Mesenchymal stem cell (in vitro differentiated cells and primary cell): ENCODE measurements at regions not wholly inside any gene's neighbourhood (a gene's known extent, or its start where the extent isn't known, plus 50 kb on each side); places are given as distances from the start of the nearest gene placed in this dataset.

Experiments used
- DNase-seq: peaks from one replicate; pipeline ENCODE4 v3.0.0-alpha.2; 2013
- H2AFZ ChIP-seq: one replicate; pipeline ENCODE4 v1.6.1; 2013; ENCODE audit warnings: low read depth, mild to moderate bottlenecking, control low read depth, inconsistent platforms, low read length, moderate library complexity
- H2AK5ac ChIP-seq: 2 replicates; pipeline ENCODE4 v1.6.1; 2013; ENCODE audit warnings: low read length, moderate library complexity, mild to moderate bottlenecking, inconsistent platforms; ENCODE audit not compliant: severe bottlenecking
- H2BK120ac ChIP-seq: one replicate; pipeline ENCODE4 v1.6.1; 2013; ENCODE audit warnings: low read depth, mild to moderate bottlenecking, inconsistent platforms, low read length, moderate library complexity
- H2BK12ac ChIP-seq, 2 experiments: one replicate each; pipeline ENCODE4 v1.6.1; 2013; ENCODE audit warnings: inconsistent platforms in 2 of 2, low read length in 2 of 2, mild to moderate bottlenecking in 2 of 2, moderate library complexity in 2 of 2, control low read depth in 1 of 2
- H2BK15ac ChIP-seq: one replicate; pipeline ENCODE4 v1.6.1; 2013; ENCODE audit warnings: mild to moderate bottlenecking, low read depth, inconsistent platforms; ENCODE audit not compliant: poor library complexity, severe bottlenecking
- H2BK5ac ChIP-seq: 2 replicates; pipeline ENCODE4 v1.6.1; 2013; ENCODE audit warnings: low read depth, mild to moderate bottlenecking, low read length, control low read depth, inconsistent platforms; ENCODE audit not compliant: poor library complexity, severe bottlenecking
- H3K14ac ChIP-seq, 2 experiments: one replicate each; pipeline ENCODE4 v1.6.1; 2013; ENCODE audit warnings: inconsistent platforms in 2 of 2, low read length in 2 of 2, control low read depth in 1 of 2, mild to moderate bottlenecking in 1 of 2, moderate library complexity in 1 of 2
- H3K18ac ChIP-seq, 2 experiments: one replicate each; pipeline ENCODE4 v1.6.1; 2013; ENCODE audit warnings: inconsistent platforms in 2 of 2, low read length in 2 of 2, control low read depth in 1 of 2, low read depth in 1 of 2, mild to moderate bottlenecking in 1 of 2
- H3K23ac ChIP-seq, 2 experiments: one replicate each; pipeline ENCODE4 v1.6.1; 2013; ENCODE audit warnings: inconsistent platforms in 2 of 2, low read length in 2 of 2, mild to moderate bottlenecking in 2 of 2, moderate library complexity in 2 of 2, control low read depth in 1 of 2
- H3K27ac ChIP-seq: 2 replicates; pipeline ENCODE4 v1.5.1; 2013; ENCODE audit warnings: mild to moderate bottlenecking, moderate library complexity, low read length, control low read depth, inconsistent platforms; ENCODE audit not compliant: poor library complexity, severe bottlenecking
- H3K27me3 ChIP-seq, 2 experiments: 2 replicates each; pipeline versions ENCODE4 v1.6.1 to v1.7.0; 2013; ENCODE audit warnings: low read length in 2 of 2, mild to moderate bottlenecking in 2 of 2, moderate library complexity in 2 of 2, control low read depth in 1 of 2, inconsistent platforms in 1 of 2; ENCODE audit not compliant: control insufficient read depth in 1 of 2, insufficient read depth in 1 of 2
- H3K36me3 ChIP-seq, 2 experiments: 2 replicates each; pipeline versions ENCODE4 v1.6.1 to v1.7.0; 2013; ENCODE audit warnings: low read length in 2 of 2, control low read depth in 1 of 2, inconsistent platforms in 1 of 2, low read depth in 1 of 2, mild to moderate bottlenecking in 1 of 2; ENCODE audit not compliant: insufficient read depth in 2 of 2, control insufficient read depth in 1 of 2
- H3K4ac ChIP-seq, 2 experiments: one replicate each; pipeline ENCODE4 v1.6.1; 2013; ENCODE audit warnings: inconsistent platforms in 2 of 2, low read length in 2 of 2, mild to moderate bottlenecking in 2 of 2, moderate library complexity in 2 of 2, control low read depth in 1 of 2, low read depth in 1 of 2
- H3K4me1 ChIP-seq: 2 replicates; pipeline ENCODE4 v1.6.1; 2013; ENCODE audit warnings: low read depth, low read length, control low read depth; ENCODE audit not compliant: control insufficient read depth, insufficient read depth
- H3K4me2 ChIP-seq: 2 replicates; pipeline ENCODE4 v1.6.1; 2013; ENCODE audit warnings: low read length, mild to moderate bottlenecking, inconsistent platforms; ENCODE audit not compliant: poor library complexity, severe bottlenecking
- H3K4me3 ChIP-seq, 2 experiments: 2 replicates each; pipeline versions ENCODE4 v1.5.1 to v1.7.0; 2013; ENCODE audit warnings: low read length in 2 of 2, mild to moderate bottlenecking in 2 of 2, control low read depth in 1 of 2, low read depth in 1 of 2; ENCODE audit not compliant: insufficient read depth in 1 of 2
- H3K79me1 ChIP-seq: replicated peaks from 2 replicates; pipeline ENCODE4 v1.6.1; 2013; ENCODE audit warnings: mild to moderate bottlenecking, control low read depth, low read length, inconsistent platforms; ENCODE audit not compliant: poor library complexity, severe bottlenecking
- H3K9ac ChIP-seq: 2 replicates; pipeline ENCODE4 v1.7.0; 2013; ENCODE audit warnings: mild to moderate bottlenecking, low read length, moderate library complexity
- H3K9me3 ChIP-seq: 2 replicates; pipeline ENCODE4 v1.7.0; 2013; ENCODE audit warnings: mild to moderate bottlenecking, low read length; ENCODE audit not compliant: control insufficient read depth
- H4K8ac ChIP-seq: one replicate; pipeline ENCODE4 v1.6.1; 2013; ENCODE audit warnings: inconsistent platforms, mild to moderate bottlenecking, low read length, moderate library complexity
- H4K91ac ChIP-seq: one replicate; pipeline ENCODE4 v1.6.1; 2013; ENCODE audit warnings: mild to moderate bottlenecking, low read length, inconsistent platforms
- WGBS: methylation state at CpG from one replicate; pipeline ENCODE4 v1.1.7; 2013; ENCODE audit warnings: mixed read lengths; 5-methylcytosine and 5-hydroxymethylcytosine counted together

DNA sequence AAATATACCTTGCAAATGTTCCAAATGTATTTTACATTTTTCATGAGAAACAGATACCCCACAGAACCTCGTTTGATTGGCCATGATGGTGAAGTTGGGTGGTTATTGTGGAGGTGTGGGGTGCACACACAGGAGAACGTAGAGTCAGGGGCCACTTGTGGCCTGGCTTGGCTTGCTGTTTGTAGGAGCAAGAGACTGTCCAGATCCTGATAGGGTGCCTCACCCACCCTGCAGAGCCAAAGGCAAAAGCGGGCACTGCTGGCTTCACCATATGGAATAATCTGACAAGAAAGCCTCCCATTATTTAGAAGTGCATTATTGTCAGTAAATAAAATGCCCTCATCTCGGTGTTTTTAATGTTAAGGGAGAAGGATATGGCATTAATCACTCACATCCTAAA lies 330.2 kb downstream of the TEX29 start:
- Histone ChIP-seq H3K14ac (no peak overlapping the region), H3K4me3 (no peak overlapping the region), H3K9ac (no peak overlapping the region), H2BK12ac (no peak overlapping the region), H3K4me1 (no peaks in the 10 kb centered on the region), H3K4ac (no peak overlapping the region), H2BK120ac (no peak overlapping the region), H2BK15ac (no peak overlapping the region), H3K79me1 (no peaks in the 10 kb centered on the region), H2BK5ac (no peak overlapping the region), H2AK5ac (no peak overlapping the region), H3K18ac (no peak overlapping the region), H2AFZ (no peak overlapping the region), H3K9me3 (no peaks in the 10 kb centered on the region), H3K36me3 (no peaks in the 10 kb centered on the region), H3K23ac (no peak overlapping the region), H3K27ac (no peak overlapping the region), H3K27me3 (no peaks in the 10 kb centered on the region), H3K4me2 (no peak overlapping the region), H4K91ac (no peak overlapping the region), H4K8ac (no peak overlapping the region)
- 56% methylated on average over 3 of the region's 4 CpGs for WGBS
- DNase-seq, result no peak

GRCh38 chr13:111652676-111653075 lies 332.2 kb downstream of the TEX29 start:
- WGBS, result 69% methylated on average over 6 of the region's 6 CpGs
- H2BK120ac ChIP-seq, result no peak overlapping the region
- no peak overlapping the region for H2AFZ ChIP-seq

GRCh38 chr13:111654531-111654930 lies 334.1 kb downstream of the TEX29 start:
- H3K23ac ChIP-seq, result no peak overlapping the region
- no peak overlapping the region for H3K18ac ChIP-seq
- no peak overlapping the region for H2BK120ac ChIP-seq
- H2AK5ac ChIP-seq, result no peak overlapping the region
- H2BK15ac ChIP-seq, result no peak overlapping the region
- H2BK12ac ChIP-seq, result no peak overlapping the region
- no peak overlapping the region for H3K4me2 ChIP-seq
- no peak overlapping the region for H2AFZ ChIP-seq
- H3K79me1 ChIP-seq, result no peaks in the 10 kb centered on the region
- H3K36me3 ChIP-seq, result no peaks in the 10 kb centered on the region
- no peak overlapping the region for H3K9ac ChIP-seq
- WGBS, result 78% methylated on average over 8 of the region's 8 CpGs
- no peak for DNase-seq
- H4K91ac ChIP-seq, result no peak overlapping the region
- no peaks in the 10 kb centered on the region for H3K27me3 ChIP-seq
- no peak overlapping the region for H3K27ac ChIP-seq
- H3K14ac ChIP-seq, result no peak overlapping the region
- no peak overlapping the region for H3K4ac ChIP-seq
- H3K4me3 ChIP-seq, result no peak overlapping the region
- no peak overlapping the region for H4K8ac ChIP-seq
- no peaks in the 10 kb centered on the region for H3K4me1 ChIP-seq
- H2BK5ac ChIP-seq, result no peak overlapping the region
- no peaks in the 10 kb centered on the region for H3K9me3 ChIP-seq

More at GRCh38 chr13:111652676-111653075, 332.2 kb downstream of the TEX29 start:
- Histone ChIP-seq H2BK5ac (no peak overlapping the region), H3K27ac (no peak overlapping the region), H3K4ac (no peak overlapping the region), H3K4me2 (no peak overlapping the region), H4K8ac (no peak overlapping the region), H3K9ac (no peak overlapping the region), H3K9me3 (no peaks in the 10 kb centered on the region), H4K91ac (no peak overlapping the region), H3K14ac (no peak overlapping the region), H3K4me3 (no peak overlapping the region), H3K18ac (no peak overlapping the region), H3K79me1 (no peaks in the 10 kb centered on the region), H3K4me1 (no peaks in the 10 kb centered on the region), H3K23ac (no peak overlapping the region), H2BK15ac (no peak overlapping the region), H3K36me3 (no peaks in the 10 kb centered on the region), H3K27me3 (no peaks in the 10 kb centered on the region), H2BK12ac (no peak overlapping the region), H2AK5ac (no peak overlapping the region)
- no peak for DNase-seq

GRCh38 chr13:111656439-111656838 lies 336.0 kb downstream of the TEX29 start:
- H2BK5ac ChIP-seq, result no peak overlapping the region
- no peak overlapping the region for H3K4me2 ChIP-seq
- DNase-seq, result no peak
- H3K4me3 ChIP-seq, result no peak overlapping the region
- no peak overlapping the region for H2AFZ ChIP-seq
- H3K27ac ChIP-seq, result no peak overlapping the region
- no peak overlapping the region for H3K4ac ChIP-seq
- H3K14ac ChIP-seq, result no peak overlapping the region
- H3K23ac ChIP-seq, result no peak overlapping the region
- no peak overlapping the region for H2BK15ac ChIP-seq
- H3K4me1 ChIP-seq, result no peaks in the 10 kb centered on the region
- no peaks in the 10 kb centered on the region for H3K27me3 ChIP-seq
- no peaks in the 10 kb centered on the region for H3K79me1 ChIP-seq
- H3K36me3 ChIP-seq, result no peaks in the 10 kb centered on the region
- H4K8ac ChIP-seq, result no peak overlapping the region
- H3K18ac ChIP-seq, result no peak overlapping the region
- H4K91ac ChIP-seq, result no peak overlapping the region
- no peak overlapping the region for H2BK12ac ChIP-seq
- no peak overlapping the region for H2BK120ac ChIP-seq
- H2AK5ac ChIP-seq, result no peak overlapping the region
- no peaks in the 10 kb centered on the region for H3K9me3 ChIP-seq
- WGBS, result 79% methylated on average over 19 of the region's 19 CpGs
- no peak overlapping the region for H3K9ac ChIP-seq
